ENCODE measurements at regions not wholly inside any gene's neighbourhood (a gene's known extent, or its start where the extent isn't known, plus 50 kb on each side); places are given as distances from the start of the nearest gene placed in this dataset.

- no peak for DNase-seq (ENCODE audit: low spot score)
Observed at GRCh38 chr5:58113172-58113571, 346.7 kb downstream of the PLK2 start.

- no peak for DNase-seq (ENCODE audit: low spot score)
Observed at GRCh38 chr5:58108511-58108910, 351.4 kb downstream of the PLK2 start.

- DNase-seq (ENCODE audit: low spot score) = no peak
Observed at GRCh38 chr5:58107704-58108103, 352.2 kb downstream of the PLK2 start.

- no peak for DNase-seq (ENCODE audit: low spot score)
Observed at GRCh38 chr5:58106754-58107410, 353.0 kb downstream of the PLK2 start.

- DNase-seq (ENCODE audit: low spot score) = no peak
Observed at GRCh38 chr5:58105836-58106235, 354.1 kb downstream of the PLK2 start.

- no peak for DNase-seq (ENCODE audit: low spot score)
Observed at GRCh38 chr5:58099257-58099656, 360.6 kb downstream of the PLK2 start.

- DNase-seq (ENCODE audit: low spot score) = no peak
Observed at GRCh38 chr5:58094031-58094430, 365.9 kb downstream of the PLK2 start.

GRCh38 chr5:58090704-58091103 lies 369.2 kb downstream of the PLK2 start:
- no peak for DNase-seq (ENCODE audit: low spot score)

GRCh38 chr5:58088941-58089340 lies 370.9 kb downstream of the PLK2 start:
- DNase-seq (ENCODE audit: low spot score) = no peak

- DNase-seq (ENCODE audit: low spot score) = no peak
Observed at GRCh38 chr5:58087905-58088304, 372.0 kb downstream of the PLK2 start.

- DNase-seq (ENCODE audit: low spot score) = no peak
Observed at GRCh38 chr5:58087123-58087522, 372.8 kb downstream of the PLK2 start.

GRCh38 chr5:58085800-58086199 lies 374.1 kb downstream of the PLK2 start:
- DNase-seq (ENCODE audit: low spot score) = no peak

GRCh38 chr5:58081435-58081834 lies 378.5 kb downstream of the PLK2 start:
- no peak for DNase-seq (ENCODE audit: low spot score)

- DNase-seq (ENCODE audit: low spot score) = no peak
Observed at GRCh38 chr5:58080573-58080972, 379.3 kb downstream of the PLK2 start.

- DNase-seq (ENCODE audit: low spot score) = no peak
Observed at GRCh38 chr5:58077966-58078365, 381.9 kb downstream of the PLK2 start.

GRCh38 chr5:58077416-58077815 lies 382.5 kb downstream of the PLK2 start:
- DNase-seq (ENCODE audit: low spot score) = no peak

- no peak for DNase-seq (ENCODE audit: low spot score)
Observed at GRCh38 chr5:58076483-58077257, 383.2 kb downstream of the PLK2 start.

- DNase-seq (ENCODE audit: low spot score) = no peak
Observed at GRCh38 chr5:58075907-58076306, 384.0 kb downstream of the PLK2 start.

GRCh38 chr5:58074717-58075116 lies 385.2 kb downstream of the PLK2 start:
- no peak for DNase-seq (ENCODE audit: low spot score)

GRCh38 chr5:58074222-58074621 lies 385.7 kb downstream of the PLK2 start:
- DNase-seq (ENCODE audit: low spot score) = no peak

GRCh38 chr5:58073243-58073642 lies 386.6 kb downstream of the PLK2 start:
- no peak for DNase-seq (ENCODE audit: low spot score)

GRCh38 chr5:58072300-58072965 lies 387.5 kb downstream of the PLK2 start:
- DNase-seq (ENCODE audit: low spot score) = no peak

GRCh38 chr5:58071566-58071965 lies 388.3 kb downstream of the PLK2 start:
- DNase-seq (ENCODE audit: low spot score) = no peak
